ENCODE measurements at regions not wholly inside any gene's neighbourhood (a gene's known extent, or its start where the extent isn't known, plus 50 kb on each side); places are given as distances from the start of the nearest gene placed in this dataset.
"Not testable (repeated sequence)": the region's sequence is repeated elsewhere in the genome, so short reads cannot be mapped to it uniquely, and the experiment has no call there.

DNA sequence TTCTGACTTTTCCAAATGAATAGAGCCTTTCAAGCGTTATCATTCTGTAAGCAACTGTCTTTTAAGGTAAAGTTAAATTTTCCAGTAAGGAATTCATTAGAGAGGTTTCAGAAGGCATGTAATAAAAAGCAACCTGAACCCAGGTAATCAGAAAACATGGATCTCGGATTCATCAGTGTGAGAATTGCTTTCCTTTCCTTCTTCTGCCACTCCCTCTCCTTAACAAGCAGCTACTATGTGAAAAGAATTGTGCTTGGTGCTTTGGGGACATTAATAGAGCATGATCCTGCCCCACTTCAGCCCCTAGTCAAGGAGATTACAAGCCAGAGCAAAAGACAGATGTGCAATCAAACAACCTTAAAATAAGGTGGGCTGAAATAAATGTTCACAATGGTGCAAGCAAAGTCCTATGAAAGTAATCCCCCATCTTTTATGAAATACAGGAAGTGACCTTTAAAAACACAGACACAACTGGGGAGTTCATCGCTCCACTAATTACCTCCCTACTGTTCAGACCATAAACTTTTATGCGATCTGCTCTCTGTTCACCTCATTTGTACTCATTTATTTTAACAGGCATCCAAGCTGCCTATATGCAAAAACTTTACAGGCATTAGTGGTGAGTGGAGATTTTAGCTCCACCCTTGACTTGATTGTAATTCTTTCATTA is 122.9 kb upstream of the RASGEF1B start:
- Histone ChIP-seq H3K9me3 (peaks cover 12% of the 10 kb centered on the region; the same call in 1 of the 2 replicates), H3K27me3 (no peaks in the 10 kb centered on the region), H4K20me1 (no peaks in the 10 kb centered on the region), H3K9ac (no peak overlapping the region), H3K4me3 (no peak overlapping the region), H3K4me2 (no peak overlapping the region), H3K27ac (no peak overlapping the region), H3K36me3 (no peaks in the 10 kb centered on the region), H3K4me1 (no peaks in the 10 kb centered on the region)
- TF ChIP-seq Cebpa-rat (IDR thresholded peaks at IDR 0.05) = no peak

DNA sequence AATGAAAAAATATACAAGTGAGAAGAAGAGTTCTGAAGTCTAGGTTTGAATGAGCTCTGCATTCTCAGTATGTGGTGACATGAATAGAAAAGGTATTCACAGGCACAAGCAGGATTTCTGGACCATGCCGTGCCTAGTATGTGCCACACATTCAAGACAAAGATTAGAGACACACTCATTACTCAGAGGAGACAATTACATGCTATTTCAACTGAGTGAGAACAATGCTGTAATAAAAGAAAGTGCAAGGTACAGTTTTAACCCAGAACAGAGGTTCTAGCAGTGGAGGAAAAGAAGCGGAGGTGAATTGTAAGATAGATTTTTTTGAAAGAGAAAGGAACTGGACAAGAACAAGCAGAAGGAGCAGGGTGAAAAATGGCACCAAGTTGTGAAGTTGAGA is 121.0 kb upstream of the RASGEF1B start:
- Histone ChIP-seq H4K20me1 (no peaks in the 10 kb centered on the region), H3K9ac (no peak overlapping the region), H3K36me3 (no peaks in the 10 kb centered on the region), H3K4me1 (no peaks in the 10 kb centered on the region), H3K4me2 (no peak overlapping the region), H3K4me3 (no peak overlapping the region), H3K9me3 (peaks cover 1% of the 10 kb centered on the region; the same call in 1 of the 2 replicates), H3K27ac (no peak overlapping the region), H3K27me3 (no peaks in the 10 kb centered on the region)
- TF ChIP-seq Cebpa-rat (IDR thresholded peaks at IDR 0.05) = no peak

DNA sequence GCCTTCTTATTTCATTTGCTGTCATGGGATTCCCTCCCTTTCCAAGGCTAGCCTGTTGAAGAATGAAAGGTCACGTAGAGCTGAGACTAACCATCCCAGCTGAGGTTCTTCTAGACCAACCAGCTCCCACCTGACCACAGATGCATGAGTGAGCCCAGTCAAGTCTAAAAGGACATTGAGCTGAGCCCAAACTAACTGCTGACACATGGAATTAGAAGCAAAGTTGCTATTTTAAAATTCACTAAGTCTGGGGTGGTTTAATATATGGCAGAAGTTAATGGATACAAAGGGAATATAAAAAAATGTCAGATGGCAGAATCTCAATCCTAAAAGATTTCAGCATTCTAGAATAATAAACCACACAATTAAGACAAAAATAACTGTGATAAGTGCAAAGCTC is 118.9 kb upstream of the RASGEF1B start:
- H3K27me3 ChIP-seq = no peaks in the 10 kb centered on the region
- H3K9ac ChIP-seq = no peak overlapping the region
- no peak for TF ChIP-seq Cebpa-rat (IDR thresholded peaks at IDR 0.05)

DNA sequence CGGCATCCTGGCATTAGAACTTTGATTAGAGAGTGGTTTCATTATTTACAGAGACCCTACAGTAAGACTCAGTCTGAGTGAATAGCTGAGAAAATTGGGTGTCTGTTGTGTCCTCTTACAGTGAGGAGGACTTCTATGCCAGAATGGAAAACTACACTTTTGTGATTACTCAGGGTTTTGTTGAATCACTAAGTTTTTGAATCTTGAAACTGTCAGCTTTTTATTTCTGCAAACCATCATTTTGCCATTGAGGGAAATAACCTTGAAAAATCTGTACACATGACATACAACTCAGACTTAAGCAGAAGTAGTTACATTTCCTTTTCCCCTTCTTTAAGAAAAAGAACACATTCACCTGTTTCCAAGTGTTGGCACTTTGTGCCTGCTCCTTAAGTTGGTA is 117.6 kb upstream of the RASGEF1B start:
- H3K27me3 ChIP-seq = no peaks in the 10 kb centered on the region
- no peaks in the 10 kb centered on the region for H4K20me1 ChIP-seq
- H3K9me3 ChIP-seq = no peaks in the 10 kb centered on the region
- no peak for TF ChIP-seq Cebpa-rat (IDR thresholded peaks at IDR 0.05)
- H3K36me3 ChIP-seq = no peaks in the 10 kb centered on the region
- no peaks in the 10 kb centered on the region for H3K4me1 ChIP-seq
- no peak overlapping the region for H3K9ac ChIP-seq
- no peak overlapping the region for H3K4me2 ChIP-seq
- no peak overlapping the region for H3K27ac ChIP-seq
- no peak overlapping the region for H3K4me3 ChIP-seq

More for the DNA sequence above, 118.9 kb upstream of the RASGEF1B start:
- no peak overlapping the region for H3K4me2 ChIP-seq
- no peak overlapping the region for H3K27ac ChIP-seq
- no peak overlapping the region for H3K4me3 ChIP-seq
- H3K4me1 ChIP-seq = no peaks in the 10 kb centered on the region
- H3K9me3 ChIP-seq = no peaks in the 10 kb centered on the region
- H3K36me3 ChIP-seq = no peaks in the 10 kb centered on the region
- no peaks in the 10 kb centered on the region for H4K20me1 ChIP-seq

DNA sequence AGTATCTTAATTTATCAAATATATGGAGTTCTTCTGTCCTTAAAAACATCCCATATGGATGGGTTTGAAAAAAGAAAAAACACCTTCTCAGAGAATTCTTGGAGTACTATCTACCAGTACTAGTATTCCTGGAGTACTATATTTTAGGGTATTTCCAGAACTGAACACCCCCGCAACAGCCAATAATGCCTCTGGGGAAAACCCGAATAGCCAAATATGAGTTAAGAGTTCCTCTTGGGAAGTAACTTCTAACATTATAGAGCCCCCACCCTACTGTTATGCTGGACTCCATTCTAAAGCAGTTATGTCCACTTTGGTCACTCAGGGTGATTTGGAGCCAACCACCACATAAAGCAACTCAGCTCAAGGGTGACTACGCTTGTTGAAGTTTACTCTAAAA is 115.0 kb upstream of the RASGEF1B start:
- TF ChIP-seq Cebpa-rat (IDR thresholded peaks at IDR 0.05) = no peak
- H3K27ac ChIP-seq = no peak overlapping the region
- no peak overlapping the region for H3K4me3 ChIP-seq
- H3K36me3 ChIP-seq = no peaks in the 10 kb centered on the region
- no peak overlapping the region for H3K4me2 ChIP-seq
- H3K27me3 ChIP-seq = no peaks in the 10 kb centered on the region
- H4K20me1 ChIP-seq = no peaks in the 10 kb centered on the region
- no peaks in the 10 kb centered on the region for H3K9me3 ChIP-seq
- no peaks in the 10 kb centered on the region for H3K4me1 ChIP-seq
- no peak overlapping the region for H3K9ac ChIP-seq

DNA sequence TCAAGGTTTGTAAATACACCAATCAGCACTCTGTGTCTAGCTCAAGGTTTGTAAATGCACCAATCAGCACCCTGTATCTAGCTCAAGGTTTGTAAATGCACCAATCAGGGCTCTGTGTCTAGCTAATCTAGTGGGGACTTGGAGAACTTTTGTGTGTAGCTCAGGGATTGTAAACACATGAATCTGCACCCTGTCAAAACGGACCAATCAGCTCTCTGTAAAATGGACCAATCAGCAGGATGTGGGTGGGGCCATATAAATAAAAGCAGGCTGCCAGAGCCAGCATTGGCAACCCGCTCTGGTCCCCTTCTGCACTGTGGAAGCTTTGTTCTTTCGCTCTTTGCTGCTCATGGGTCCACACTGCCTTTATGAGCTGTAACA is 109.3 kb upstream of the RASGEF1B start:
- not testable (repeated sequence) for H3K36me3 ChIP-seq, H3K4me1 ChIP-seq, H3K27ac ChIP-seq, H3K9ac ChIP-seq, H3K4me2 ChIP-seq, H3K4me3 ChIP-seq, H3K27me3 ChIP-seq, H4K20me1 ChIP-seq
- peaks cover 17% of the 10 kb centered on the region for H3K9me3 ChIP-seq

DNA sequence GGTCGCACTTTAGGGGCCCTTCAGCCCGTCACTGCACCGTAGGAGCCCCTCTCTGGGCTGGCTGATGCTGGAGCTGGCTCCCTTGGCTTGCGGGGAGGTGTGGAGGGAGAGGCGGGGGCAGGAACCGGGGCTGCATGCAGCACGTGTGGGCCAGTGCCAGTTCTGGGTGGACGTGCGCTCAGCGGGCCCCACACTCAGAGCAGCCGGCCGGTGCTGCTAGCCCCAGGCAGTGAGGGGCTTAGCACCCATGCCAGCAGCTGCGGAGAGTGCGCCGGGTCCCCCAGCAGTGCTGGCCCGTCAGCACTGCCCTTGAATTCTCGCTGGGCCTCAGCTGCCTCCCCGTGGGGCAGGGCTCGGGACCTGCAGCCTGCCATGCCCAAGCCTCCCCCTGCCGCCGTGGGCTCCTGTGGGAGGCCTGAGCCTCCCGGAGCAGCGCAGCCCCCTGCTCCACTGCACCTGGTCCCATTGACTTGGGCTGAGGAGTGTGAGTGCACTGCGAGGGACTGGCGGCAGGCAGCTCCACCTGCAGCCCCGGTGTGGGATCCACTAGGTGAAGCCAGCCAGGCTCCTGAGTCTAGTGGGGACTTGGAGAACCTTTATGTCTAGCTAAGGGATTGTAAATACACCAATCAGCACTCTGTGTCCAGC is 108.8 kb upstream of the RASGEF1B start:
- Histone ChIP-seq H3K4me3 (no peak overlapping the region), H3K36me3 (no peaks in the 10 kb centered on the region), H3K9me3 (peaks cover 17% of the 10 kb centered on the region), H3K27me3 (no peaks in the 10 kb centered on the region), H3K9ac (no peak overlapping the region), H3K27ac (no peak overlapping the region), H3K4me1 (no peaks in the 10 kb centered on the region), H3K4me2 (no peak overlapping the region), H4K20me1 (no peaks in the 10 kb centered on the region)
- TF ChIP-seq Cebpa-rat (IDR thresholded peaks at IDR 0.05) = no peak

DNA sequence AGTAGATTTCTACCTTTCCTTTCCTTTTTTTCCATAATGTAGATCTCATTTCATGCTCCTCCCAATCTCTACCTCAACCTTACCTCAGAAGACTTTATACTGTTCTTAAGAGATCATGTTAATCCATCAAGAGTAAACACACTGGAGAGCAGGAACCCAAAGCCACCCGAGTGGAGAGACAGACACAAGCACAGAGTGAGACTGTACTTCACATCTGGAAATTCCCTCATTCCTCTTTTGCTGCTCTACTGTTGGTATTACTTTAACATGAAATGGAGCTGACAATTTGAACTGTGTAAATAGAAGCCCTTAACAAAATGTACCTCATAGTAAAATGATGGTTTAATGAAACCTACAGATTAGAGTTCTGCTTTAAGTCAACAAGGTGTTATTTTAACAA is 105.7 kb upstream of the RASGEF1B start:
- Histone ChIP-seq H3K4me1 (no peaks in the 10 kb centered on the region), H3K27ac (no peak overlapping the region), H3K4me3 (no peak overlapping the region), H4K20me1 (no peaks in the 10 kb centered on the region), H3K9ac (no peak overlapping the region), H3K27me3 (no peaks in the 10 kb centered on the region), H3K9me3 (peaks cover 17% of the 10 kb centered on the region), H3K36me3 (no peaks in the 10 kb centered on the region), H3K4me2 (no peak overlapping the region)
- no peak for TF ChIP-seq Cebpa-rat (IDR thresholded peaks at IDR 0.05)

DNA sequence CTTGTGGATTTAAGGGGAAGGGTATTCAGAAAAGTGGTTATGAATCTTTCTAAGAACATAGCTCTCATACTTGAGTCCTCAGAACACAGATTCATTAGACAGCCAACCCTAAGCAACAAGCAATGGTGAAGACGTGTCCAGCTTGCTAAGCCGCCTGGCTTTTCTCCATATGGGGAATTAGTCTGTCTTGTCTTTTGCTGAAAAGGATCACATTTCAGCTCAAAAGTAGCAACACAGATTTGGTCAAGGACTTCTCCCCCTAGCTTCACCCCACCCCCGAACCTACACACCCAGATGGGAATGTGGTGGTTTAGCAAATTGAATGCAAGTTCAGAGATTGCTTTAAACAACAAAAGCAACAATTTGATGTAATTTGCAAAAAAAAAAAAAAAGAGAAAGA is 103.3 kb upstream of the RASGEF1B start:
- no peak for TF ChIP-seq Cebpa-rat (IDR thresholded peaks at IDR 0.05)
- no peak overlapping the region for H3K9ac ChIP-seq
- no peaks in the 10 kb centered on the region for H3K4me1 ChIP-seq

DNA sequence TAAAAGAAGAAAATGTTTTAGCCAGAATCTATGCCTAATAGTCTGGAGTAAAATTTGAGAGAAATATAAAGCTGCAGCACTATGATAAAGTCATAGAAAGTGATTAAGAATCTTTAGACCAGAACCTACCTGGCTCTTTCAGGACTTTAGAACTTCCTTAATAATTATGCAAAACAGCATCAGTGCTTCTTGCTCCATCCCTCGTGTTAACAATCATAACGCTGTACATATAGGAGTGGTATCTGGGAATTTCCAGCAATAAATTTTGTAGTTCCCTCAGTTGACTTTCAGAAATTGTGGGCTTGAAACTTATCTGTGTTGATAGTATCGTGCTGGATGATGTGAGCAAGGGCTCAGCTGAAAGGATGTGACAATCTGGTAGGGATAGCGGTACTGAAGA is 102.1 kb upstream of the RASGEF1B start:
- Histone ChIP-seq H4K20me1 (no peaks in the 10 kb centered on the region), H3K4me3 (no peak overlapping the region), H3K36me3 (no peaks in the 10 kb centered on the region), H3K9ac (no peak overlapping the region), H3K27me3 (no peaks in the 10 kb centered on the region), H3K4me2 (no peak overlapping the region), H3K9me3 (no peaks in the 10 kb centered on the region), H3K27ac (no peak overlapping the region), H3K4me1 (no peaks in the 10 kb centered on the region)
- TF ChIP-seq Cebpa-rat (IDR thresholded peaks at IDR 0.05) = no peak

More for the DNA sequence above, 103.3 kb upstream of the RASGEF1B start:
- peaks cover 2% of the 10 kb centered on the region; the same call in 1 of the 2 replicates for H3K9me3 ChIP-seq
- H3K36me3 ChIP-seq = no peaks in the 10 kb centered on the region
- no peak overlapping the region for H3K4me3 ChIP-seq
- no peak overlapping the region for H3K27ac ChIP-seq
- no peaks in the 10 kb centered on the region for H3K27me3 ChIP-seq
- no peak overlapping the region for H3K4me2 ChIP-seq
- H4K20me1 ChIP-seq = no peaks in the 10 kb centered on the region

Measured in BLaER1 (cell line).